SH-SY5Y (cell line): ENCODE measurements at regions not wholly inside any gene's neighbourhood (a gene's known extent, or its start where the extent isn't known, plus 50 kb on each side); places are given as distances from the start of the nearest gene placed in this dataset.

Experiments
- GATA2 ChIP-seq: IDR thresholded peaks from 2 replicates; pipeline ENCODE4 v1.6.1; 2011; ENCODE audit warnings: mild to moderate bottlenecking, low read depth, low read length
- GATA3 ChIP-seq: IDR thresholded peaks from 2 replicates; pipeline ENCODE4 v1.6.1; 2011; ENCODE audit warnings: low read depth, mild to moderate bottlenecking, low read length, moderate library complexity

DNA sequence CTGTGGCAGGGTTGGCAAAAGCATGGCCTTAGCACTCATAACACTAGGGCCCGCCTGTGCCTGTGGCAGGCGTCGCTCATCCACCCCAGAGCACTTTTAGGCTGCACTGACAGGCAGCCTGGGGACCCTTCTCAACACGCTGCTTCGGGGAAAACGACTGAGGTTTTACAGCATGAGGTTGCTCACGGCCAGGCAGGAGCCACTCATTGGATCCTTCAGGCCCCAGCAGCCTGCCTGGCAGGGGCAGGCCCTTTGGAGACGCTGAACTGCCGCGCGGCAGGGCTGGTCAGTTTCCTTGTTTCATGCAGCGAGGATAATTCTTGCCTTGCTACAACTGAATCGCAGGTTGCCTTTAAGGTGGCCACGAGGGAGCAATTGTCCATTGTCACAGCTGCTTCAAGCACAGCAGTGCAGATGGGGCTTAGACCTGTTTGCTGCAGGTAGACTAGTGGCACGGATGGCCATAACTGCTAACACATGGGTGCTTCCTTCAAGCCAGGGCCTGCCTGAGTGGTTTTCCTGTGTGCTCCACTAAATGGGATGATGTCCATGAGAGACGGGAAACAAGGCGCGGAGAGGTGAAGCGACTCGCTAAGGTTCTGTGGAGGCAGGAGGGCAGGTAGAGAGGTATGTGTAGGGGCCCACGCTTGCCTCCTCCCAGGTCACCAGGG lies 49.9 kb upstream of the HS6ST1 start:
- no peak for TF ChIP-seq GATA3
- no peak for TF ChIP-seq GATA2
